Thoracic aorta (tissue), 2 donors: ENCODE measurements at regions not wholly inside any gene's neighbourhood (a gene's known extent, or its start where the extent isn't known, plus 50 kb on each side); places are given as distances from the start of the nearest gene placed in this dataset.

Experiments used
- ATAC-seq: fragments of 150-250 bp; one replicate; pipeline ENCODE4 v1.8.0; 2017; ENCODE audit warnings: low read depth; ENCODE audit not compliant: insufficient number of reproducible peaks, low FRiP score
- DNase-seq: peaks from one replicate; pipeline ENCODE4 v3.0.0-alpha.2; 2020; ENCODE audit warnings: low spot score
- H3K27ac ChIP-seq, 2 donors: fragments of 200-600 bp; sonication (generic); 1 replicate in 1 of 2; 2 replicates in 1 of 2; pipeline ENCODE4 v1.5.1; 2016; ENCODE audit warnings: mild to moderate bottlenecking in 2 of 2, moderate library complexity in 2 of 2
- H3K27me3 ChIP-seq: fragments of 200-600 bp; sonication (generic); replicated peaks from 2 replicates; pipeline ENCODE4 v1.6.0; 2016; ENCODE audit warnings: mild to moderate bottlenecking; ENCODE audit not compliant: insufficient read depth
- H3K36me3 ChIP-seq: fragments of 200-600 bp; sonication (generic); one replicate; pipeline ENCODE4 v1.5.1; 2016
- H3K4me1 ChIP-seq, 2 donors: fragments of 200-600 bp; sonication (generic); 1 replicate in 1 of 2; 2 replicates in 1 of 2; pipeline versions ENCODE4 v1.5.1 to v1.6.0; 2016; ENCODE audit warnings: low read depth in 2 of 2, mild to moderate bottlenecking in 1 of 2; ENCODE audit not compliant: control insufficient read depth in 1 of 2
- H3K4me3 ChIP-seq: fragments of 200-600 bp; sonication (generic); 2 replicates; pipeline ENCODE4 v1.5.1; 2016; ENCODE audit warnings: mild to moderate bottlenecking
- H3K9me3 ChIP-seq: fragments of 200-600 bp; sonication (generic); 2 replicates; pipeline ENCODE4 v1.5.1; 2016
- TF ChIP-seq, protein P1 (sequence below): fragments of 200-600 bp; sonication (generic); IDR thresholded peaks from one replicate; pipeline ENCODE4 v1.5.1; 2019; ENCODE audit warnings: antibody characterized with exemption

DNA sequence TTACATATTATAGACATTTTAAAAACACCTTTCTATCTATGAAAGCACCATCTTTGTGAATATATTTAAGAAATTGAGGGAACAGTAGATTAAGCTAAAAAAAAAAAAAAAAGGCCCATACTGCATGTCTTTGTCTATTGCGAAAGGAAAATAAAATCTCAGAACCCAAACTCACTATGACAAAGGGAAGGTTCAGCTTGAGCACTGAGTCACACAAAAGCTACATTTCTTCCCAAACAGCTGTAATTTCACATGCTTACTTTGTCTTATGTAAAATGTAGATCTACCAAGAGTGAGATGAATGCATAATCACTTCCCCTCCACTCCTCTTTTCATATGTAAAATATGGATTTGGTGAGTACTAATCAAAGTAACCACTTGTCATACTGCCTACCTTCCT, 640.1 kb upstream of the KLF12 start:
- ATAC-seq (no peak), DNase-seq (no peak)
- Histone ChIP-seq H3K4me1 (no peaks in the 10 kb centered on the region), H3K4me3 (no peak overlapping the region), H3K27ac (no peak overlapping the region), H3K27me3 (no peaks in the 10 kb centered on the region), H3K9me3 (no peaks in the 10 kb centered on the region), H3K36me3 (no peaks in the 10 kb centered on the region)
- TF ChIP-seq, protein P1, sequence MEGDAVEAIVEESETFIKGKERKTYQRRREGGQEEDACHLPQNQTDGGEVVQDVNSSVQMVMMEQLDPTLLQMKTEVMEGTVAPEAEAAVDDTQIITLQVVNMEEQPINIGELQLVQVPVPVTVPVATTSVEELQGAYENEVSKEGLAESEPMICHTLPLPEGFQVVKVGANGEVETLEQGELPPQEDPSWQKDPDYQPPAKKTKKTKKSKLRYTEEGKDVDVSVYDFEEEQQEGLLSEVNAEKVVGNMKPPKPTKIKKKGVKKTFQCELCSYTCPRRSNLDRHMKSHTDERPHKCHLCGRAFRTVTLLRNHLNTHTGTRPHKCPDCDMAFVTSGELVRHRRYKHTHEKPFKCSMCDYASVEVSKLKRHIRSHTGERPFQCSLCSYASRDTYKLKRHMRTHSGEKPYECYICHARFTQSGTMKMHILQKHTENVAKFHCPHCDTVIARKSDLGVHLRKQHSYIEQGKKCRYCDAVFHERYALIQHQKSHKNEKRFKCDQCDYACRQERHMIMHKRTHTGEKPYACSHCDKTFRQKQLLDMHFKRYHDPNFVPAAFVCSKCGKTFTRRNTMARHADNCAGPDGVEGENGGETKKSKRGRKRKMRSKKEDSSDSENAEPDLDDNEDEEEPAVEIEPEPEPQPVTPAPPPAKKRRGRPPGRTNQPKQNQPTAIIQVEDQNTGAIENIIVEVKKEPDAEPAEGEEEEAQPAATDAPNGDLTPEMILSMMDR = no peak

DNA sequence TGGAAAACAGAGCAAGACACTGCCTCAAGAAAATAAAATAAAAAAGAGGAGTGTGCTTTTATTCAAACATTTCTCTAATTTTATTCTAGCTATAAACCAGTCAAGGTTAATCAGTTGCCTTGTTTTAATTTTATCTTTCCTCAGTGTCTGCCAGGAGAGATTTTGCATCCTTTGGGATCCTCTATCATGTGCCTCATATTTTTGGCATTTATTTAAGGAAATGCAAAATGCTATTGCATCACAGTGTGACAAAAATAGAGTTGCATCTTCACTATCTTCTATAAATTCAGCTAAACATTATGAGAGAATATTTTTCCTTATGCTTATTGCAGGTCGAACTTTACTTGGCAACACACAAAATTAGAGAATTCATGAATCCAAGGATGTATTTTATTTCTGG, 639.0 kb upstream of the KLF12 start:
- Histone ChIP-seq H3K27ac (no peak overlapping the region), H3K36me3 (no peaks in the 10 kb centered on the region), H3K27me3 (no peaks in the 10 kb centered on the region), H3K9me3 (no peaks in the 10 kb centered on the region), H3K4me3 (no peak overlapping the region), H3K4me1 (no peaks in the 10 kb centered on the region)
- TF ChIP-seq, protein P1 = no peak
- no peak for DNase-seq
- ATAC-seq = no peak

DNA sequence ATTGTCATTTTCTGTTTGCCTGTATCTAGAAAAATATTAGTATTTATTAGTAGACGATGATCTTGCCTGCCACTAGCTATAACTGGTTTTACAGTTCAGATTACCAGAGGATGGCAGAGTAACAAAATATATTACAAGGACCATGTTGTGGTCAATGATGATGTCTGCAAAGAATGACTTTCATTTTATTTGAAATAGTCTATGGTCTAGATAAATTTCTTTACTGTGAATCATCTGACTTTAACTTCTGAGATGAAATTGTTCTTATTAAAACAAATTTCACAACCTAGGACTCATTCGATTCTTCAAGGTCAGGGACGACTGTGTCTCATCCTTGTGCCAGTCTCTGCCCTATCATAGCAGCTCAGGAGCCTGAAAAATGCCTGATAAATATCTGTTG, 637.8 kb upstream of the KLF12 start:
- TF ChIP-seq, protein P1 = no peak

DNA sequence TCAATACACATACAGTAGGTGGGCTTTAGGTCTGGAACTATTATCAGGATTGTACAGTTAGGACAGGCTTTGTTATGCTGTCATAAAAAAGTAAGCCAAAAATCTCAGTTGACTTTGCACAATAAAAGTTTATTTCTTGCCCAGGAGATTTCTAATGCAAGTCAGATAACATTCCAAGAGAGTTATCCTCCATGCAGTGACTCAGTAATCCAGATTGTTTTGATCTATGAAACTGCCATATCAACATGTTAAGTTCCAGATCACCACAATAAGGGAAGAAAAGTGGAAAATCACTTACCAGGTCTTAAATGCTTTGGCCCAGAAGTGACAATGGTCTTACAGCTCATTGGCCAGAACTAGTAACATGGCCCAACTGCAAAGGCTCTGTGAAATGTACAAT, 636.2 kb upstream of the KLF12 start:
- H3K27ac ChIP-seq = no peak overlapping the region
- H3K4me1 ChIP-seq = no peaks in the 10 kb centered on the region
- ATAC-seq (no peak), DNase-seq (no peak)
- no peaks in the 10 kb centered on the region for H3K36me3 ChIP-seq
- TF ChIP-seq, protein P1 = no peak
- no peaks in the 10 kb centered on the region for H3K9me3 ChIP-seq
- H3K27me3 ChIP-seq = no peaks in the 10 kb centered on the region
- H3K4me3 ChIP-seq = no peak overlapping the region

More for the DNA sequence above, 637.8 kb upstream of the KLF12 start:
- ATAC-seq (no peak), DNase-seq (no peak)
- Histone ChIP-seq H3K27ac (no peak overlapping the region), H3K36me3 (no peaks in the 10 kb centered on the region), H3K4me1 (no peaks in the 10 kb centered on the region), H3K27me3 (no peaks in the 10 kb centered on the region), H3K9me3 (no peaks in the 10 kb centered on the region), H3K4me3 (no peak overlapping the region)

DNA sequence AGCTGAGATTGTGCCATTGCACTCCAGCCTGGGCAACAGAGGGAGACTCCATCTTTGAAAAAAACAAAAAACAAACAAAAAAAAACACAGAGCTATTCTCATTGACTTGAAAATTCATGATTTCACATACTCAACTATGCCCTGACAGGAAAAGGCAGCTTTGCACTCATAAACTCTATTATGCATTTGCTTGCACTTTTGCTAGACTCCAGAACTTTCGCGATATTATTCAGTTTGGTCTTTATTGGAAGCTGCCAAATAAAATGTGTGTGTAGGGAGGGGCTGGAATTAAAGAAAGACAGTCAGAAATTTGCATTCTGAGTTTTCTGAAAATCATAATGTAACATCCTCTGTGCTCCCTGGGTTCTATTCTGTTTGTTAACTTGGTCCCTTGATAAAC, 635.1 kb upstream of the KLF12 start:
- H3K4me1 ChIP-seq = no peaks in the 10 kb centered on the region
- ATAC-seq (no peak), DNase-seq (no peak)
- H3K27ac ChIP-seq = no peak overlapping the region
- H3K27me3 ChIP-seq = no peaks in the 10 kb centered on the region
- no peaks in the 10 kb centered on the region for H3K36me3 ChIP-seq
- no peaks in the 10 kb centered on the region for H3K9me3 ChIP-seq
- TF ChIP-seq, protein P1 = no peak
- H3K4me3 ChIP-seq = no peak overlapping the region
